Activated T-cell treated with anti-CD3 and anti-CD28 coated beads for 1 hour (primary cell): ENCODE measurements at regions not wholly inside any gene's neighbourhood (a gene's known extent, or its start where the extent isn't known, plus 50 kb on each side); places are given as distances from the start of the nearest gene placed in this dataset.

Experiments used
- DNase-seq: peaks from one replicate; pipeline ENCODE4 v3.0.0-alpha.2; 2020; ENCODE audit warnings: low read depth

- DNase-seq, result no peak
Measured at GRCh38 chr6:148157841-148158240, 184.8 kb upstream of the SASH1 start.

GRCh38 chr6:148164645-148165044 lies 178.0 kb upstream of the SASH1 start:
- DNase-seq, result no peak

GRCh38 chr6:148166339-148166968 lies 176.2 kb upstream of the SASH1 start:
- no peak for DNase-seq

GRCh38 chr6:148169706-148170105 lies 172.9 kb upstream of the SASH1 start:
- DNase-seq, result no peak

GRCh38 chr6:148170286-148170685 lies 172.4 kb upstream of the SASH1 start:
- no peak for DNase-seq

GRCh38 chr6:148173548-148173947 lies 169.1 kb upstream of the SASH1 start:
- DNase-seq, result no peak

- no peak for DNase-seq
Measured at GRCh38 chr6:148175550-148176188, 167.0 kb upstream of the SASH1 start.

GRCh38 chr6:148177589-148178233 lies 164.9 kb upstream of the SASH1 start:
- DNase-seq, result peak; percentile 7

- no peak for DNase-seq
Measured at GRCh38 chr6:148179786-148180185, 162.9 kb upstream of the SASH1 start.

- no peak for DNase-seq
Measured at GRCh38 chr6:148182378-148182777, 160.3 kb upstream of the SASH1 start.

GRCh38 chr6:148183776-148184175 lies 158.9 kb upstream of the SASH1 start:
- DNase-seq, result no peak

GRCh38 chr6:148186916-148187315 lies 155.7 kb upstream of the SASH1 start:
- DNase-seq, result no peak

- DNase-seq, result no peak
Measured at GRCh38 chr6:148192310-148192709, 150.3 kb upstream of the SASH1 start.

GRCh38 chr6:148193063-148193680 lies 149.5 kb upstream of the SASH1 start:
- DNase-seq, result no peak

GRCh38 chr6:148195511-148195910 lies 147.1 kb upstream of the SASH1 start:
- no peak for DNase-seq

GRCh38 chr6:148199584-148199983 lies 143.1 kb upstream of the SASH1 start:
- DNase-seq, result no peak

- DNase-seq, result no peak
Measured at GRCh38 chr6:148200293-148200692, 142.3 kb upstream of the SASH1 start.

GRCh38 chr6:148200781-148201180 lies 141.9 kb upstream of the SASH1 start:
- no peak for DNase-seq

GRCh38 chr6:148203281-148203925 lies 139.2 kb upstream of the SASH1 start:
- no peak for DNase-seq

GRCh38 chr6:148203970-148204369 lies 138.7 kb upstream of the SASH1 start:
- DNase-seq, result peak; percentile 12

- DNase-seq, result no peak
Measured at GRCh38 chr6:148208298-148208697, 134.3 kb upstream of the SASH1 start.

- DNase-seq, result no peak
Measured at GRCh38 chr6:148211777-148212324, 130.8 kb upstream of the SASH1 start.
